ENCODE measurements at regions not wholly inside any gene's neighbourhood (a gene's known extent, or its start where the extent isn't known, plus 50 kb on each side); places are given as distances from the start of the nearest gene placed in this dataset.

DNA sequence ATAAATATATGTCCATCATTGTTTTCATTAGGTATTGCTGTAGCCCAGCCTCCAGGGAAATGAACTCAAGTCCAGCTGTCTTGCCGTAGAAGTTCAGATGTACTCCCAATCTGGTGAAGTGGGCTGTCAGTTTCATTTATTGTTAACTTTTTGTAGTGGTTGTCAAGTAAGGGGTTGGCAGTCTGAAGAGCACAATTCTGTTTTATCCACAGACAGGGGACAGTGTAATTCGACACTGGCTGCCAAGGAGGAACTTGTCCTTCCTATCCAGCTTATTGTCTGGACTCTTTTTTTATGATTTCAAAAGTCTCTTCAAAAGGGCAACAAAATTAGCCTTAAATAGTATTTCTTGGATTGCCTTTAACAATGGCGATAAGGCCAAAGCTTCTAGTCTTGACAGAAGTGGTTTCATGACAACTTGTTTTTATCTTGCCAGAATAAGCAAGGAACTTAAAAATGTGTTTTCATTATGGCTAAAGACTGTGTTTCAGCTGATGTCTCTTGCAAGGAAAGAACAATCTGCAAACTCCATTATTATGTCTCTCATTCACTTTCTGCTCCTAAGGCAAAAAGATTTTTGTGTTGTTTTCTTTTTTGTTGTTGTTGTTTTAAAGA is 73.9 kb upstream of the TANC2 start (continued):
- no peak for TF ChIP-seq ZNF143 (CRISPR knock-in tag; IDR thresholded peaks at IDR 0.05)

DNA sequence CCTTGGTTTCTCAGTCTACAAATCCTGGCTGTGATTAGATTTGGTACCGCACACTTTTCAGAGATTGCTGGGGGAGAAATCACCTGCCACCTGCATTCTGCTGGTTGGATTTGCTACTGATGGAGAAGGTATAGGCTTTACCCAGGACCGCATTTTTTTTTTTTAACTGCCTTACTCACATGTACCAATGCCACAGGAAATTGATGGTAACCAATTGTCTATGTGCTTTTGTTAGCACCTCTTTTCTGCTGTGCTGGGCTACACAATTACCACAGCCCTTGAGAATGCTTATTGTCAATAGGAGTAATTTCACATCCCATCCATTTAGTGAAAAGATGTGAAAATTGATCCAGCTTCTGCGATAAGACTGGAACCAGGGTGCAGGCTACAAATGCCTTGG is 74.4 kb upstream of the TANC2 start:
- intact Hi-C loops (cut with micrococcal nuclease; ENCODE audit: unreplicated experiment) (no loop called here), in situ Hi-C loops (cut with HindIII; ENCODE audit: extremely low pct_ligation_motif_present, low pct_unique_long_range_greater_than_20kb) (no loop called here)
- FAIRE-seq (no peak), DNase-seq (ENCODE audit: low spot score) (no peak), ATAC-seq (no peak)
- Histone ChIP-seq H3K79me2 (ENCODE audit: insufficient read depth, low read length) (no peaks in the 10 kb centered on the region), H3K27me3 (ENCODE audit: control insufficient read depth in 1 of 2, insufficient read depth in 2 of 2, low read length in 2 of 2) (peaks cover 0 to 26% of the 10 kb centered on the region in 2 experiments; a peak in 3 of 5 replicates), H3K27ac (ENCODE audit: extremely low read length, insufficient read depth, low read length) (no peak overlapping the region), H3K9ac (ENCODE audit: insufficient read depth, low read depth, low read length) (no peak overlapping the region), H3K9me3 (ENCODE audit: low read length) (no peaks in the 10 kb centered on the region), H3K36me3 (replicated peaks in 1 of 2; ENCODE audit: control insufficient read depth in 1 of 2, insufficient read depth in 2 of 2, low read length in 2 of 2) (no peaks in the 10 kb centered on the region), H2AFZ (ENCODE audit: low read length) (no peak overlapping the region), H3K4me1 (ENCODE audit: insufficient read depth, low read length) (no peaks in the 10 kb centered on the region), H3K4me2 (ENCODE audit: low read depth, low read length) (no peak overlapping the region), H4K20me1 (ENCODE audit: insufficient read depth, low read length) (no peaks in the 10 kb centered on the region), H3K4me3 (replicated peaks in 1 of 3; ENCODE audit: insufficient read depth in 1 of 3, low read depth in 2 of 3, low read length in 3 of 3) (no peak overlapping the region)
- CTCF ChIA-PET (ENCODE audit: low intra/inter-chr PET ratio, low total read pairs), result no interaction called here
- POLR2A ChIA-PET, result no interaction called here
- 39% methylated on average over 3 of the region's 3 CpGs for WGBS (ENCODE audit: low lambda C conversion rate)
- TF ChIP-seq, protein P1, sequence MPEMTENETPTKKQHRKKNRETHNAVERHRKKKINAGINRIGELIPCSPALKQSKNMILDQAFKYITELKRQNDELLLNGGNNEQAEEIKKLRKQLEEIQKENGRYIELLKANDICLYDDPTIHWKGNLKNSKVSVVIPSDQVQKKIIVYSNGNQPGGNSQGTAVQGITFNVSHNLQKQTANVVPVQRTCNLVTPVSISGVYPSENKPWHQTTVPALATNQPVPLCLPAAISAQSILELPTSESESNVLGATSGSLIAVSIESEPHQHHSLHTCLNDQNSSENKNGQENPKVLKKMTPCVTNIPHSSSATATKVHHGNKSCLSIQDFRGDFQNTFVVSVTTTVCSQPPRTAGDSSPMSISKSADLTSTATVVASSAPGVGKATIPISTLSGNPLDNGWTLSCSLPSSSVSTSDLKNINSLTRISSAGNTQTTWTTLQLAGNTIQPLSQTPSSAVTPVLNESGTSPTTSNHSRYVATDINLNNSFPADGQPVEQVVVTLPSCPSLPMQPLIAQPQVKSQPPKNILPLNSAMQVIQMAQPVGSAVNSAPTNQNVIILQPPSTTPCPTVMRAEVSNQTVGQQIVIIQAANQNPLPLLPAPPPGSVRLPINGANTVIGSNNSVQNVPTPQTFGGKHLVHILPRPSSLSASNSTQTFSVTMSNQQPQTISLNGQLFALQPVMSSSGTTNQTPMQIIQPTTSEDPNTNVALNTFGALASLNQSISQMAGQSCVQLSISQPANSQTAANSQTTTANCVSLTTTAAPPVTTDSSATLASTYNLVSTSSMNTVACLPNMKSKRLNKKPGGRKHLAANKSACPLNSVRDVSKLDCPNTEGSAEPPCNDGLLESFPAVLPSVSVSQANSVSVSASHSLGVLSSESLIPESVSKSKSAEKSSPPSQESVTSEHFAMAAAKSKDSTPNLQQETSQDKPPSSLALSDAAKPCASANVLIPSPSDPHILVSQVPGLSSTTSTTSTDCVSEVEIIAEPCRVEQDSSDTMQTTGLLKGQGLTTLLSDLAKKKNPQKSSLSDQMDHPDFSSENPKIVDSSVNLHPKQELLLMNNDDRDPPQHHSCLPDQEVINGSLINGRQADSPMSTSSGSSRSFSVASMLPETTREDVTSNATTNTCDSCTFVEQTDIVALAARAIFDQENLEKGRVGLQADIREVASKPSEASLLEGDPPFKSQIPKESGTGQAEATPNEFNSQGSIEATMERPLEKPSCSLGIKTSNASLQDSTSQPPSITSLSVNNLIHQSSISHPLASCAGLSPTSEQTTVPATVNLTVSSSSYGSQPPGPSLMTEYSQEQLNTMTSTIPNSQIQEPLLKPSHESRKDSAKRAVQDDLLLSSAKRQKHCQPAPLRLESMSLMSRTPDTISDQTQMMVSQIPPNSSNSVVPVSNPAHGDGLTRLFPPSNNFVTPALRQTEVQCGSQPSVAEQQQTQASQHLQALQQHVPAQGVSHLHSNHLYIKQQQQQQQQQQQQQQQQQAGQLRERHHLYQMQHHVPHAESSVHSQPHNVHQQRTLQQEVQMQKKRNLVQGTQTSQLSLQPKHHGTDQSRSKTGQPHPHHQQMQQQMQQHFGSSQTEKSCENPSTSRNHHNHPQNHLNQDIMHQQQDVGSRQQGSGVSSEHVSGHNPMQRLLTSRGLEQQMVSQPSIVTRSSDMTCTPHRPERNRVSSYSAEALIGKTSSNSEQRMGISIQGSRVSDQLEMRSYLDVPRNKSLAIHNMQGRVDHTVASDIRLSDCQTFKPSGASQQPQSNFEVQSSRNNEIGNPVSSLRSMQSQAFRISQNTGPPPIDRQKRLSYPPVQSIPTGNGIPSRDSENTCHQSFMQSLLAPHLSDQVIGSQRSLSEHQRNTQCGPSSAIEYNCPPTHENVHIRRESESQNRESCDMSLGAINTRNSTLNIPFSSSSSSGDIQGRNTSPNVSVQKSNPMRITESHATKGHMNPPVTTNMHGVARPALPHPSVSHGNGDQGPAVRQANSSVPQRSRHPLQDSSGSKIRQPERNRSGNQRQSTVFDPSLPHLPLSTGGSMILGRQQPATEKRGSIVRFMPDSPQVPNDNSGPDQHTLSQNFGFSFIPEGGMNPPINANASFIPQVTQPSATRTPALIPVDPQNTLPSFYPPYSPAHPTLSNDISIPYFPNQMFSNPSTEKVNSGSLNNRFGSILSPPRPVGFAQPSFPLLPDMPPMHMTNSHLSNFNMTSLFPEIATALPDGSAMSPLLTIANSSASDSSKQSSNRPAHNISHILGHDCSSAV (CRISPR knock-in tag; IDR thresholded peaks at IDR 0.05; ENCODE audit: borderline replicate concordance), result no peak
- no peak for TF ChIP-seq STAG1 (CRISPR knock-in tag; IDR thresholded peaks at IDR 0.05)
- TF ChIP-seq ZNF333 (CRISPR knock-in tag; IDR thresholded peaks at IDR 0.05; ENCODE audit: borderline replicate concordance), result no peak
- TF ChIP-seq POLR2AphosphoS5 (IDR thresholded peaks at IDR 0.05; ENCODE audit: low read depth, low read length), result no peak
- TF ChIP-seq ELF3 (CRISPR knock-in tag; IDR thresholded peaks at IDR 0.05), result no peak
- no peak for TF ChIP-seq POLR2AphosphoS2 (IDR thresholded peaks at IDR 0.05; ENCODE audit: low read depth, low read length)
- TF ChIP-seq, protein P2, sequence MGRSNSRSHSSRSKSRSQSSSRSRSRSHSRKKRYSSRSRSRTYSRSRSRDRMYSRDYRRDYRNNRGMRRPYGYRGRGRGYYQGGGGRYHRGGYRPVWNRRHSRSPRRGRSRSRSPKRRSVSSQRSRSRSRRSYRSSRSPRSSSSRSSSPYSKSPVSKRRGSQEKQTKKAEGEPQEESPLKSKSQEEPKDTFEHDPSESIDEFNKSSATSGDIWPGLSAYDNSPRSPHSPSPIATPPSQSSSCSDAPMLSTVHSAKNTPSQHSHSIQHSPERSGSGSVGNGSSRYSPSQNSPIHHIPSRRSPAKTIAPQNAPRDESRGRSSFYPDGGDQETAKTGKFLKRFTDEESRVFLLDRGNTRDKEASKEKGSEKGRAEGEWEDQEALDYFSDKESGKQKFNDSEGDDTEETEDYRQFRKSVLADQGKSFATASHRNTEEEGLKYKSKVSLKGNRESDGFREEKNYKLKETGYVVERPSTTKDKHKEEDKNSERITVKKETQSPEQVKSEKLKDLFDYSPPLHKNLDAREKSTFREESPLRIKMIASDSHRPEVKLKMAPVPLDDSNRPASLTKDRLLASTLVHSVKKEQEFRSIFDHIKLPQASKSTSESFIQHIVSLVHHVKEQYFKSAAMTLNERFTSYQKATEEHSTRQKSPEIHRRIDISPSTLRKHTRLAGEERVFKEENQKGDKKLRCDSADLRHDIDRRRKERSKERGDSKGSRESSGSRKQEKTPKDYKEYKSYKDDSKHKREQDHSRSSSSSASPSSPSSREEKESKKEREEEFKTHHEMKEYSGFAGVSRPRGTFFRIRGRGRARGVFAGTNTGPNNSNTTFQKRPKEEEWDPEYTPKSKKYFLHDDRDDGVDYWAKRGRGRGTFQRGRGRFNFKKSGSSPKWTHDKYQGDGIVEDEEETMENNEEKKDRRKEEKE (IDR thresholded peaks at IDR 0.05), result no peak
- TF ChIP-seq MLLT10 (CRISPR knock-in tag; IDR thresholded peaks at IDR 0.05), result no peak
- no peak for TF ChIP-seq HMG20B (CRISPR knock-in tag; conservative IDR thresholded peaks at IDR 0.05)
- BruUV-seq (replicated peaks), result no TSS peak
